ENCODE measurements at regions not wholly inside any gene's neighbourhood (a gene's known extent, or its start where the extent isn't known, plus 50 kb on each side); places are given as distances from the start of the nearest gene placed in this dataset.

- no peak for DNase-seq (ENCODE audit: low spot score)
Observed at GRCh38 chr2:195320413-195320973, 336.5 kb upstream of the SLC39A10 start.

GRCh38 chr2:195319548-195320412, 337.2 kb upstream of the SLC39A10 start:
- no peak for TF ChIP-seq CTCF (IDR thresholded peaks at IDR 0.05; ENCODE audit: extremely low read depth, missing control alignments)
- DNase-seq (ENCODE audit: low spot score) = no peak

More at GRCh38 chr2:195320413-195320973, 336.5 kb upstream of the SLC39A10 start:
- no peak for TF ChIP-seq CTCF (IDR thresholded peaks at IDR 0.05; ENCODE audit: extremely low read depth, missing control alignments)

GRCh38 chr2:195319112-195319460, 337.9 kb upstream of the SLC39A10 start:
- no peak for DNase-seq (ENCODE audit: low spot score)
- TF ChIP-seq CTCF (IDR thresholded peaks at IDR 0.05; ENCODE audit: extremely low read depth, missing control alignments) = no peak

GRCh38 chr2:195318440-195319111, 338.4 kb upstream of the SLC39A10 start:
- no peak for TF ChIP-seq CTCF (IDR thresholded peaks at IDR 0.05; ENCODE audit: extremely low read depth, missing control alignments)
- peak; percentile 42 for DNase-seq (ENCODE audit: low spot score)

- DNase-seq (ENCODE audit: low spot score) = no peak
- TF ChIP-seq CTCF (IDR thresholded peaks at IDR 0.05; ENCODE audit: extremely low read depth, missing control alignments) = no peak
Observed at GRCh38 chr2:195317550-195317949, 339.5 kb upstream of the SLC39A10 start.

- TF ChIP-seq CTCF (IDR thresholded peaks at IDR 0.05; ENCODE audit: extremely low read depth, missing control alignments) = no peak
- DNase-seq (ENCODE audit: low spot score) = no peak
Observed at GRCh38 chr2:195316486-195316885, 340.5 kb upstream of the SLC39A10 start.

- no peak for DNase-seq (ENCODE audit: low spot score)
- TF ChIP-seq CTCF (IDR thresholded peaks at IDR 0.05; ENCODE audit: extremely low read depth, missing control alignments) = no peak
Observed at GRCh38 chr2:195313962-195314361, 343.1 kb upstream of the SLC39A10 start.

Data from GM20000 (cell line).